ENCODE measurements at regions not wholly inside any gene's neighbourhood (a gene's known extent, or its start where the extent isn't known, plus 50 kb on each side); places are given as distances from the start of the nearest gene placed in this dataset.

DNA sequence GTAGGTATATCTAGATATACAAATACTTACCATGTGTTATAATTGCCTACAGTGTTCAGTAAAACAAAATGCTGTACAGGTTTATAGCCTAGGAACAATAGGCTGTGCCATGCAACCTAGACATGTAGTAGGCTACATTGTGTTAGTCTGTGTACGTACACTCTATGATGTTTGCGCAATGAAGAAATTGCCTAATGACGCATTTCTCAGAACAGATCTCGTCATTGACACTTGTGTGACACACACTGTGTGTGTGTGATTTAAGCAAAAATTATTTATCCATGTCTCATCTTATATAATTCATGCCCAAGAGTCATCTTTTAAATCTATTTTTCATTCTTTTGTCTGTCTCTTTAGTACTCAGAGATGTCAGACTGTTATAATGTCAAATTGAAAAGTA is 1888.8 kb upstream of the PCDH20 start:
- TF ChIP-seq, protein P1, sequence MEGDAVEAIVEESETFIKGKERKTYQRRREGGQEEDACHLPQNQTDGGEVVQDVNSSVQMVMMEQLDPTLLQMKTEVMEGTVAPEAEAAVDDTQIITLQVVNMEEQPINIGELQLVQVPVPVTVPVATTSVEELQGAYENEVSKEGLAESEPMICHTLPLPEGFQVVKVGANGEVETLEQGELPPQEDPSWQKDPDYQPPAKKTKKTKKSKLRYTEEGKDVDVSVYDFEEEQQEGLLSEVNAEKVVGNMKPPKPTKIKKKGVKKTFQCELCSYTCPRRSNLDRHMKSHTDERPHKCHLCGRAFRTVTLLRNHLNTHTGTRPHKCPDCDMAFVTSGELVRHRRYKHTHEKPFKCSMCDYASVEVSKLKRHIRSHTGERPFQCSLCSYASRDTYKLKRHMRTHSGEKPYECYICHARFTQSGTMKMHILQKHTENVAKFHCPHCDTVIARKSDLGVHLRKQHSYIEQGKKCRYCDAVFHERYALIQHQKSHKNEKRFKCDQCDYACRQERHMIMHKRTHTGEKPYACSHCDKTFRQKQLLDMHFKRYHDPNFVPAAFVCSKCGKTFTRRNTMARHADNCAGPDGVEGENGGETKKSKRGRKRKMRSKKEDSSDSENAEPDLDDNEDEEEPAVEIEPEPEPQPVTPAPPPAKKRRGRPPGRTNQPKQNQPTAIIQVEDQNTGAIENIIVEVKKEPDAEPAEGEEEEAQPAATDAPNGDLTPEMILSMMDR (IDR thresholded peaks at IDR 0.05; ENCODE audit: poor library complexity): no peak
- TF ChIP-seq EZH2 (IDR thresholded peaks at IDR 0.05; ENCODE audit: borderline replicate concordance): no peak
- no peak for TF ChIP-seq EZH2phosphoT487 (IDR thresholded peaks at IDR 0.05; ENCODE audit: low read depth, severe bottlenecking, unreplicated experiment)

Measured in hepatocyte (in vitro differentiated cells).